ENCODE measurements at regions not wholly inside any gene's neighbourhood (a gene's known extent, or its start where the extent isn't known, plus 50 kb on each side); places are given as distances from the start of the nearest gene placed in this dataset.

GRCh38 chr14:104516906-104517305, 62.7 kb upstream of the C14orf180 start:
- no peak for TF ChIP-seq REST (IDR thresholded peaks at IDR 0.05; ENCODE audit: insufficient read depth in 1 of 2, low read depth in 2 of 2, low read length in 2 of 2)
- no peak for TF ChIP-seq SIN3A (IDR thresholded peaks at IDR 0.05; ENCODE audit: borderline replicate concordance, insufficient read depth, low read length)
- TF ChIP-seq TAF1 (IDR thresholded peaks at IDR 0.05; ENCODE audit: borderline replicate concordance, insufficient read depth, low read length) = no peak
- no peak for TF ChIP-seq POLR2AphosphoS5 (IDR thresholded peaks at IDR 0.05; ENCODE audit: low read depth, low read length)
- TF ChIP-seq FOXP2 (optimal IDR thresholded peaks at IDR 0.05; ENCODE audit: borderline replicate concordance, extremely low read depth, extremely low read length, insufficient read depth) = no peak

GRCh38 chr14:104517426-104517825, 62.1 kb upstream of the C14orf180 start:
- no peak for TF ChIP-seq TAF1 (IDR thresholded peaks at IDR 0.05; ENCODE audit: borderline replicate concordance, insufficient read depth, low read length)

- TF ChIP-seq TAF1 (IDR thresholded peaks at IDR 0.05; ENCODE audit: borderline replicate concordance, insufficient read depth, low read length) = no peak
- TF ChIP-seq POLR2AphosphoS5 (IDR thresholded peaks at IDR 0.05; ENCODE audit: low read depth, low read length) = no peak
- no peak for TF ChIP-seq REST (IDR thresholded peaks at IDR 0.05; ENCODE audit: insufficient read depth in 1 of 2, low read depth in 2 of 2, low read length in 2 of 2)
- no peak for TF ChIP-seq FOXP2 (optimal IDR thresholded peaks at IDR 0.05; ENCODE audit: borderline replicate concordance, extremely low read depth, extremely low read length, insufficient read depth)
- no peak for TF ChIP-seq SIN3A (IDR thresholded peaks at IDR 0.05; ENCODE audit: borderline replicate concordance, insufficient read depth, low read length)
Measured at GRCh38 chr14:104517867-104518266, 61.7 kb upstream of the C14orf180 start.

GRCh38 chr14:104518659-104519350, 60.8 kb upstream of the C14orf180 start:
- TF ChIP-seq FOXP2 (optimal IDR thresholded peaks at IDR 0.05; ENCODE audit: borderline replicate concordance, extremely low read depth, extremely low read length, insufficient read depth) = no peak

- no peak for TF ChIP-seq REST (IDR thresholded peaks at IDR 0.05; ENCODE audit: insufficient read depth in 1 of 2, low read depth in 2 of 2, low read length in 2 of 2)
- TF ChIP-seq TAF1 (IDR thresholded peaks at IDR 0.05; ENCODE audit: borderline replicate concordance, insufficient read depth, low read length) = no peak
- no peak for TF ChIP-seq SIN3A (IDR thresholded peaks at IDR 0.05; ENCODE audit: borderline replicate concordance, insufficient read depth, low read length)
- TF ChIP-seq FOXP2 (optimal IDR thresholded peaks at IDR 0.05; ENCODE audit: borderline replicate concordance, extremely low read depth, extremely low read length, insufficient read depth) = no peak
- TF ChIP-seq POLR2AphosphoS5 (IDR thresholded peaks at IDR 0.05; ENCODE audit: low read depth, low read length) = no peak
Measured at GRCh38 chr14:104519721-104520120, 59.8 kb upstream of the C14orf180 start.

GRCh38 chr14:104520620-104521410, 58.7 kb upstream of the C14orf180 start:
- TF ChIP-seq TAF1 (IDR thresholded peaks at IDR 0.05; ENCODE audit: borderline replicate concordance, insufficient read depth, low read length) (no peak), FOXP2 (optimal IDR thresholded peaks at IDR 0.05; ENCODE audit: borderline replicate concordance, extremely low read depth, extremely low read length, insufficient read depth) (no peak), REST (IDR thresholded peaks at IDR 0.05; ENCODE audit: insufficient read depth in 1 of 2, low read depth in 2 of 2, low read length in 2 of 2) (no peak), POLR2AphosphoS5 (IDR thresholded peaks at IDR 0.05; ENCODE audit: low read depth, low read length) (no peak), SIN3A (IDR thresholded peaks at IDR 0.05; ENCODE audit: borderline replicate concordance, insufficient read depth, low read length) (no peak)
